ENCODE measurements at regions not wholly inside any gene's neighbourhood (a gene's known extent, or its start where the extent isn't known, plus 50 kb on each side); places are given as distances from the start of the nearest gene placed in this dataset.

- DNase-seq (ENCODE audit: extremely low read depth, insufficient read length): peak; percentile 28
- Histone ChIP-seq H3K27me3 (replicated peaks; ENCODE audit: control insufficient read depth, insufficient read depth, low read length) (no peaks in the 10 kb centered on the region), H3K36me3 (ENCODE audit: control insufficient read depth, insufficient read depth, low read length) (no peaks in the 10 kb centered on the region), H3K4me3 (replicated peaks; ENCODE audit: low read depth, low read length) (no peak overlapping the region)
- TF ChIP-seq CTCF (IDR thresholded peaks at IDR 0.05; ENCODE audit: insufficient read depth, low read length, poor library complexity, severe bottlenecking): no peak
Observed at GRCh38 chrX:65601530-65602220, 65.8 kb upstream of the MSN start.

- H3K36me3 ChIP-seq (ENCODE audit: control insufficient read depth, insufficient read depth, low read length): no peaks in the 10 kb centered on the region
- H3K4me3 ChIP-seq (replicated peaks; ENCODE audit: low read depth, low read length): no peak overlapping the region
- no peak for TF ChIP-seq CTCF (IDR thresholded peaks at IDR 0.05; ENCODE audit: insufficient read depth, low read length, poor library complexity, severe bottlenecking)
- DNase-seq (ENCODE audit: extremely low read depth, insufficient read length): no peak
- H3K27me3 ChIP-seq (replicated peaks; ENCODE audit: control insufficient read depth, insufficient read depth, low read length): no peaks in the 10 kb centered on the region
Observed at GRCh38 chrX:65601126-65601525, 66.3 kb upstream of the MSN start.

GRCh38 chrX:65600106-65600505 is 65.5 kb upstream of the LAS1L start:
- DNase-seq (ENCODE audit: extremely low read depth, insufficient read length): no peak
- Histone ChIP-seq H3K4me3 (replicated peaks; ENCODE audit: low read depth, low read length) (no peak overlapping the region), H3K36me3 (ENCODE audit: control insufficient read depth, insufficient read depth, low read length) (no peaks in the 10 kb centered on the region), H3K27me3 (replicated peaks; ENCODE audit: control insufficient read depth, insufficient read depth, low read length) (no peaks in the 10 kb centered on the region)
- TF ChIP-seq CTCF (IDR thresholded peaks at IDR 0.05; ENCODE audit: insufficient read depth, low read length, poor library complexity, severe bottlenecking): no peak

- no peak overlapping the region for H3K4me3 ChIP-seq (replicated peaks; ENCODE audit: low read depth, low read length)
- TF ChIP-seq CTCF (IDR thresholded peaks at IDR 0.05; ENCODE audit: insufficient read depth, low read length, poor library complexity, severe bottlenecking): no peak
- H3K27me3 ChIP-seq (replicated peaks; ENCODE audit: control insufficient read depth, insufficient read depth, low read length): no peaks in the 10 kb centered on the region
- no peak for DNase-seq (ENCODE audit: extremely low read depth, insufficient read length)
- no peaks in the 10 kb centered on the region for H3K36me3 ChIP-seq (ENCODE audit: control insufficient read depth, insufficient read depth, low read length)
Observed at GRCh38 chrX:65598559-65599147, 64.1 kb upstream of the LAS1L start.

- DNase-seq (ENCODE audit: extremely low read depth, insufficient read length): no peak
- TF ChIP-seq CTCF (IDR thresholded peaks at IDR 0.05; ENCODE audit: insufficient read depth, low read length, poor library complexity, severe bottlenecking): no peak
Observed at GRCh38 chrX:65596270-65597034, 61.9 kb upstream of the LAS1L start.

More at GRCh38 chrX:65596270-65597034, 61.9 kb upstream of the LAS1L start:
- no peak overlapping the region for H3K4me3 ChIP-seq (replicated peaks; ENCODE audit: low read depth, low read length)
- no peaks in the 10 kb centered on the region for H3K36me3 ChIP-seq (ENCODE audit: control insufficient read depth, insufficient read depth, low read length)
- no peaks in the 10 kb centered on the region for H3K27me3 ChIP-seq (replicated peaks; ENCODE audit: control insufficient read depth, insufficient read depth, low read length)

All from GM06990 (cell line).